ENCODE measurements at regions not wholly inside any gene's neighbourhood (a gene's known extent, or its start where the extent isn't known, plus 50 kb on each side); places are given as distances from the start of the nearest gene placed in this dataset.
"Not testable (repeated sequence)": the region's sequence is repeated elsewhere in the genome, so short reads cannot be mapped to it uniquely, and the experiment has no call there.

- no peak for DNase-seq (ENCODE audit: low read depth)
These were observed 258.2 kb upstream of the DUSP10 start for GRCh38 chr1:222000131-222000530.

- DNase-seq (ENCODE audit: low read depth): no peak
These were observed 256.9 kb upstream of the DUSP10 start for GRCh38 chr1:221998781-221999180.

DNA sequence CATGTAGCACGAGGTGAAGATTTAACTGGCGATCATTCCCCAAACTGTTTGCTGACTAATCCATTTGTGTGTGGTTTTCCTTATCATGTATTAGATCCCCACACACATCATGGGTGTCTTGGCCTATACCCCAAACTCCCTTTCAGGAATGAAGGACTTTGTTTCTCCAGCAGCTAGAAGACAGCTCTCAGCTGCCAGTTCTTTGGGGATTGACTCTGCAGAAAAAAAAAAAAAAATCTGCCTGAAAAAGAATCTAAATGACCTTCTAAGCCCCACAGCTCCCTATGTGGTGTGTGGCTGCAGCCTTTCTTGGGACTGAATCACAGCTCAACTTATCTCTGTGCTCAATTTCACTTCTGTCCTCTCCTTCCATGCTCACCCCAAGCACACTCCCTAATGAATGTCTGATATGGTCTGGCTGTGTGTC is 256.3 kb upstream of the DUSP10 start:
- peak; percentile 55 for DNase-seq (ENCODE audit: low read depth)

DNA sequence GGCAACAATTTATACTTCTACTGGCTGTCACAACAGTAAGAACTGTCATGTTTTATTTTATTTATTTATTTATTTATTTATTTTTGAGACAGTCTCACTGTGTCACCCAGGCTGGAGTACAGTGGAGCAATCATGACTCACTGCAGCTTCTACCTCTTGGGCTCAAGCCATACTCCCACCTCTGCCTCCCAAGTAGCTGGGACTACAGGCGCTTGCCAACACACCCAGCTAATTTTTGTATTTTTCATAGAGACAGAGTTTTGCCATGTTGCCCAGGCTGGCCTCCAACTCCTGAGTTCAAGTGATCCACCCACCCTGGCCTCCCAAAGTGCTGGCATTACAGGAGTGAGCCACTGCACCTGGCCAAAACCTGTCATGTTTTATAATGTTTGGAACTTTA is 255.1 kb upstream of the DUSP10 start:
- DNase-seq (ENCODE audit: low read depth): peak; percentile 63

DNA sequence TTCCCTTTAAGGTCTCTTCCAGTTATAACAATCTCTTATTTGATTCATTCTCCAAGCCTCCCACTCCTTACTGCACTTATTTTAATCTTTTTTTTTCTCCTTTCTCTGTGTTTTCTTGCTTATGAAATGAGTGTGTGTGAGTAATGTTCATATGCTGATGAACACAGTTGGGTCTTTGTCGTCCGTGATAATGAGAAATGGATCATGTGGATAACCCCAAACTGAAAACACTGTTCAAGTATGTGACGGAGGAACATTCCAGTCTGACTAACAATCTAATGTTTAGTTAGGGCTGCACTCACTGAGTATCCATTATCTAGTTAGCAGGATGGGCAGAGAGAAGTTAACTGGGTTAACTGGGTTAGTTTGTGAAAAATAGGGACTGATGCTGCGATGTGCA is 253.1 kb upstream of the DUSP10 start:
- DNase-seq (ENCODE audit: low read depth): peak; percentile 92

- peak; percentile 71 for DNase-seq (ENCODE audit: low read depth)
These were observed 252.4 kb upstream of the DUSP10 start for GRCh38 chr1:221994274-221994698.

DNA sequence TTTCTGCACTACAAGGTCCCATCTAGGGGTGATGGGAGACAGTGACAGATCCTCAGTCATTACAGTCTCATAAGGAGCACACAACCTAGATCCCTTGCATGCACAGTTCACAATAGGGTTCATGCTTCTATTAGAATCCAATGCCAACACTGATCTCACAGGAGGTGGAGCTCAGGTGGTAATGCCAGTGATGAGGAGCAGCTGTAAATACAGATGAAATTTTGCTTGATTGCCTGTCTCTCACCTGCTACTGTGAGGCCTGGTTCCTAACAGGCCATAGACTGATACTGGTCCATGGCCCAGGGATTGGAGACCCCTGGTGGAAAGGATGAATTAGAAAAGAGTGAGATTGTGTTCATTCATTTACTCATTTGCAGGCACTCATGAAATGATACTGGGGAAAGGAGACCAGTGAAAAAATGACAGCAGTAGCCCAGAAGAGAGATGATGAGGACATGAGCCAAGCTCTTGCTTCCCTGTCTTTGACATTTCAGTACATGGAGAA is 251.6 kb upstream of the DUSP10 start:
- DNase-seq (ENCODE audit: low read depth): no peak

DNA sequence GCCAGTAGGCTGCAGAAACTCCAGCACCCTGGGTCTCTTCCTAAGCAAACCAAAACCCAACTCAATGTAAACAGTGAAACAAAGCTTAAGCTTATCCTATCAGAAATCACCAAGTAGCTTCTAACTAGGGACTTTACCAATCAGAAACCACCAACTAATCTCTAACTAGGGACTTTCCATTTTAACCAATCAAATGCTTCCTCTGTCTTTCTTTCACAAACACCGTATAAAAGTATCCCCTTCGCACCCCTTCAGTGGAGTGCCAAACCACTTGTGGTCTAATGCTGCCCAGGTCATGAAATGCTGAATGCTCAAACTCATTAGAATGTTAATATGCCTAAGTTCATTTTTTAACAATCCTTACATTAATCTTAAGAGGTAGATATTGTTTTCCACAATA is 250.5 kb upstream of the DUSP10 start:
- no peak for DNase-seq (ENCODE audit: low read depth)

DNA sequence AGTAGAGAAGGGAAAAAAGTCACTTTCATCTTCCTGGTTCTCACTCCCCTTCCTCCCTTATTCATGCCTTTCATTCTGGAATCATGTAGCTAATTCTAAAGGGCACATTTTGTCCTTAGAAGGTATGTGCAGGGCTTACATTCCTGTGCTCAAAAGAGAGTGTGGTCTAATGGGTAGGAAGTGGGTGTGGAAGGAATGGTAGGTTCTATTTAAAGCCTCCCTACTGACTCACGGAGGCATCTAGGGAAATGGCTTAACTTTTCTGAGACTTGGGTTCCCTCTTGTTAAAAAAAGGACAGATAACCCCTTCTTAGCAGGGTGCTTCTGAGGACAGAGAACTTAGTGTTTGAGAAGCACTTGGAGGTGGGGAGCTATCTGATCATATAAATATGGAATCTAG is 249.3 kb upstream of the DUSP10 start:
- peak; percentile 90 for DNase-seq (ENCODE audit: low read depth)

DNA sequence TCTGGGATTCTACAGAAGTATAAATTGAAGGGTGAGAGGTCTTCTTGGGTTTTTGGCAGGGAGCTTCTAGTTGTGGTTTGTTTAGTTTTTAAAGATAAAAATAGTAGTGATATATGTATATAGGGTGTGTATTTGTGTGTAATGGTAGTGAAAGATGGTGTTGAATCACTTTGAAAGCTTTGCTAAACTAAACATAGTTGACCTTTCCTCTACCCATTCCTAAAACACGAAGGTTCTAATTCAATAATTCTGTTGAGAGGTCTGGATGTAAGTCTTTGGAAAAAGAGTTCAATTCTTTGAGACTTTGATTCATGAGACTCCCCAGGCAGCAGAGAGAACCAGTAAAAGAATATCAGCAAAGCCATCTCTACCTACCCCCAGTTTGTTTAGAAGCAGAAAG is 247.9 kb upstream of the DUSP10 start:
- no peak for DNase-seq (ENCODE audit: low read depth)

DNA sequence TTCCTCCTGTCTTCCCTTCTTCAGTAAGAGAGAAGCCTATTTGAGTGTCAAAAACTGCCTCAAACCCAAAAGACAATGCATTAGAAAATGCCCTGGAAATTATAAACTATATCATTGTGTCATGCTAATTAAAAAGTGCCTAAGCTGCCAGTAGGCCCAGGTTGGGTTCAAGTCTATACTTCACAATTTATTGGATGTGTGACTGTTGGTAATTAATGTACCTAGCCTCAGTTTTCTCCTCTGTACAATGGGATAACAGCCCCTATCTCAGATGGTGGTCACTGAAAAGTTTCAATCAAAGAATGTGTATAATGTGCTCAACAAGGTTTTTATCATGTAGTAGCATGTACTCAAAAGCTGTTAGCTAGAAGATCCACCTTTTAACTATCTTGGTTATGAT is 246.9 kb upstream of the DUSP10 start:
- no peak for DNase-seq (ENCODE audit: low read depth)

GRCh38 chr1:221987860-221988520 is 246.1 kb upstream of the DUSP10 start:
- peak; percentile 100 for DNase-seq (ENCODE audit: low read depth)

- no peak for DNase-seq (ENCODE audit: low read depth)
These were observed 241.6 kb upstream of the DUSP10 start for GRCh38 chr1:221983444-221983843.

DNA sequence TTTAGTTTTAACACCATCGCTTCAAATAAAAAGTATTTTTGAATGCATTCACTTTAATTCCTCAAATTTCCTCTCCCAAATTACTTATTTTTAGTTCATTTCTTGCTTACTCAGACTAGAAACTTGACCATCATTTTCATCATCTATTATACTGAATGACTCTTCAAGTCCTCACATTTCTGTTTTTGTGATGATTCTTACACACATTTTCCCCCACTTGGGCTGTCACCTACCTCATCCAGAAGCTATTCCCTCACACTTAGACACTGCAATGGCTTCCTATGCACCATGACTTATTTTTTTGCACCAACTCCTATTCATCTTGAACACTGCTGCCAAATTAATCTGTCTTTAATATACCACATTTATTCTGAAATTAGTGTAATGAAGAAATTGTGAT is 239.6 kb upstream of the DUSP10 start:
- DNase-seq (ENCODE audit: low read depth): no peak

- DNase-seq (ENCODE audit: low read depth): no peak
These were observed 237.6 kb upstream of the DUSP10 start for GRCh38 chr1:221979444-221980032.

DNA sequence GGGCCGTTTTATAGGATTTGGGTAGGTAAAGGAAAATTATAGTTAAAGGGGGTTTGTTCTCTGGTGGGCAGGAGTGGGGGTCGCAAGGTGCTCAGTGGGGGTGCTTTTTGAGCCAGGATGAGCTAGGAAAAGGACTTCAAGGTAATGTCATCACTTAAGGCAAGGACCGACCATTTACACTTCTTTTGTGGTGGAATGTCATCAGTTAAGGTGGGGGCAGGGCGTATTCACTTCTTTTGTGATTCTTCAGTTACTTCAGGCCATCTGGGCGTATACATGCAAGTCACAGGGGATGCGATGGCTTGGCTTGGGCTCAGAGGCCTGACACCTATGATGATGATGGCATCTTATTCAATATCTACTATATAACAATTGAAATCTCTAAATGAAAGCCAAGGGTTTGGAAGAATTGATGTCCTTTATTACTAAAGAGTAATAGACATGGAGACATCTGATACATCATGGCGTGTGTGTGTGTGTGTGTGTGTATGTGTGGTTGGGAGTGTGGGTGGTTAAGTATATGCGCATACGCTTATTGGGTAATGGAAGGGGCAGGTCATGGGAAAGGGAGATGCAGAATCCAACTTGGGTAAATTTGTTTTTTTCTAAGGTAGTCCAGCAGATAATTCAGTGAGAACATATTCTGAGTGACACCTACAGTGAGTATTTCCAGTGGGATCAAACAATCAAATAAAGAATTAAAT is 236.9 kb upstream of the DUSP10 start:
- not testable (repeated sequence) for DNase-seq (ENCODE audit: low read depth)

DNA sequence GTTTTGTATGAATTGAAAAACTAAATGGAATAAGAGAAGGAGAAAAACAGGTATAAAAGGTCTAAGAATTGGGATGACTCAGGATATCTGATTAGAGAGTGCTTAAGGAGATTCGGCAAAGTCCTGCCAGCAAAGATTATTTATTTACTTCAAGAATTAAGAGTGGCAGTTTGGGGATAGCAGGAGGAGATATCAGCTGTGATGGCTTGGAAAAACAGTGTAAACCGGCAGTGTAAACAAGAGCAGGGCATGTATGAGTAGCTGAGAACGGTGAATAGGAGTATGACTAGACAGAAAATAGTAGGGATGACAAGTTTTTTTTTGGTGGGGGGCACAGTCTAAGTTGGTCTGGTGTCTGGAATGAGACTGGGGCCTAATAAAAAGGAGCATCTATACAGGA is 231.9 kb upstream of the DUSP10 start:
- not testable (repeated sequence) for DNase-seq (ENCODE audit: low read depth)

- DNase-seq (ENCODE audit: low read depth): no peak
These were observed 230.7 kb upstream of the DUSP10 start for GRCh38 chr1:221972276-221973235.

DNA sequence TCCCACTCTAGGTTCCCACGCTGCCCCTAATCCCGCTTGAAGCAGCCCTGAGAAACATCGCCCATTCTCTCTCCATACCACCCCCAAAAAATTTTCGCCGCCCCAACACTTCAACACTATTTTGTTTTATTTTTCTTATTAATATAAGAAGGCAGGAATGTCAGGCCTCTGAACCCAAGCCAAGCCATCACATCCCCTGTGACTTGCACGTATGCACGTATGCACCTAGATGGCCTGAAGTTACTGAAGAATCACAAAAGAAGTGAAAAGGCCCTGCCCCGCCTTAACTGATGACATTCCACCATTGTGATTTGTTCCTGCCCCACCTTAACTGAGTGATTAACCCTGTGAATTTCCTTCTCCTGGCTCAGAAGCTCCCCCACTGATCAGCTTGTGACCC is 229.1 kb upstream of the DUSP10 start:
- not testable (repeated sequence) for DNase-seq (ENCODE audit: low read depth)

- peak; percentile 76 for DNase-seq (ENCODE audit: low read depth)
These were observed 227.5 kb upstream of the DUSP10 start for GRCh38 chr1:221969298-221969858.

- not testable (repeated sequence) for DNase-seq (ENCODE audit: low read depth)
These were observed 225.6 kb upstream of the DUSP10 start for GRCh38 chr1:221967538-221967937.

Measured in LHCN-M2 (cell line).